OCI-LY3 (cell line): ENCODE measurements at regions not wholly inside any gene's neighbourhood (a gene's known extent, or its start where the extent isn't known, plus 50 kb on each side); places are given as distances from the start of the nearest gene placed in this dataset.

Source experiments
- H2AFZ ChIP-seq: fragments of 200-600, 300-600 bp; shearing (Covaris generic); 2 replicates; pipeline ENCODE4 v1.6.0; 2014; ENCODE audit warnings: antibody characterized with exemption, low read depth, low read length
- H3K27ac ChIP-seq: fragments of 200-600, 300-600 bp; sonication (generic); 2 replicates; pipeline ENCODE4 v1.5.1; 2014; ENCODE audit warnings: mild to moderate bottlenecking, low read length, moderate library complexity, mixed read lengths
- H3K27me3 ChIP-seq: fragments of 200-600, 300-600 bp; sonication (generic); 2 replicates; pipeline ENCODE4 v1.6.1; 2014; ENCODE audit warnings: low read depth, low read length, mixed read lengths
- H3K36me3 ChIP-seq: fragments of 200-600, 300-600 bp; sonication (generic); replicated peaks from 2 replicates; pipeline ENCODE3; 2014; ENCODE audit warnings: low read depth, low read length, mixed read lengths
- H3K4me1 ChIP-seq: fragments of 300-600, 200-600 bp; sonication (generic); 2 replicates; pipeline ENCODE4 v1.6.1; 2014; ENCODE audit warnings: low read length, mixed read lengths
- H3K4me2 ChIP-seq: fragments of 200-600, 300-600 bp; sonication (generic); 2 replicates; pipeline ENCODE4 v1.6.1; 2014; ENCODE audit warnings: low read length, mixed read lengths
- H3K4me3 ChIP-seq: fragments of 300-600, 200-600 bp; sonication (generic); 2 replicates; pipeline ENCODE4 v1.5.1; 2014; ENCODE audit warnings: antibody characterized with exemption, mild to moderate bottlenecking, low read length, moderate library complexity
- H3K79me2 ChIP-seq: fragments of 300-600, 200-600 bp; shearing (Covaris generic); 2 replicates; pipeline ENCODE4 v1.6.1; 2014; ENCODE audit warnings: mild to moderate bottlenecking, low read length, mixed read lengths
- H3K9ac ChIP-seq: fragments of 300-600, 200-600 bp; shearing (Covaris generic); 2 replicates; pipeline ENCODE4 v1.6.0; 2014; ENCODE audit warnings: mild to moderate bottlenecking, low read length, moderate library complexity
- H3K9me3 ChIP-seq: fragments of 200-600, 300-600 bp; shearing (Covaris generic); 2 replicates; pipeline ENCODE4 v1.6.1; 2014; ENCODE audit warnings: low read length, mixed read lengths; ENCODE audit not compliant: insufficient read depth
- H4K20me1 ChIP-seq: fragments of 200-600, 300-600 bp; sonication (generic); 2 replicates; pipeline ENCODE4 v1.6.1; 2016; ENCODE audit warnings: low read length, mixed read lengths; ENCODE audit not compliant: insufficient read depth
- EZH2phosphoT487 ChIP-seq: fragments of 200-600 bp; shearing (Covaris generic); IDR thresholded peaks from 2 replicates; pipeline ENCODE4 v1.6.1; 2018; ENCODE audit warnings: antibody characterized with exemption, mixed run types, low read depth
- TF ChIP-seq, protein P1 (sequence below): fragments of 200-600, 300-600 bp; sonication (generic); IDR thresholded peaks from 2 replicates; pipeline ENCODE4 v1.5.1; 2014; ENCODE audit warnings: antibody characterized with exemption, low read length, low read depth

DNA sequence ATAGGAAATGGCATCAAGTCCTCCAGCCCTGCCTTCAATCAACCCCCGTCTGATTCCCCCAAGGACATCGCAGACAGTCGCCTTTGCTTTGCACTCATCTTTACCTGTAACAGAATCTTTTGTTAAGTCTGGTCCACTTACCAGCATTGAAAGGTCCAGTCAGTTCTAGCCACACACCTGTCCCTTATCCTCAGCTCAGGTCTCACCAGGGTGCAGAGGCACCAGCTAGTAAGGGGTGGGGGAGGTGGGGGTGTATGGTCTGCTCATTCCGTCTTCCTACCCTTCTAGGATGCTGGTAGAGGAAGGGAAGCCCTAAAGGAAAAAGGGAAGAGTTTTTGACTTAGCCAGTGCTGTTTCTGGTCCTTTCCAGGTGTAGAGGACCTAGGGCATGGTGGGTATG lies 427.7 kb downstream of the MATN1 start:
- H3K79me2 ChIP-seq, result no peaks in the 10 kb centered on the region
- no peak overlapping the region for H3K4me2 ChIP-seq
- no peak overlapping the region for H3K9ac ChIP-seq
- H3K36me3 ChIP-seq, result no peaks in the 10 kb centered on the region
- TF ChIP-seq, protein P1, sequence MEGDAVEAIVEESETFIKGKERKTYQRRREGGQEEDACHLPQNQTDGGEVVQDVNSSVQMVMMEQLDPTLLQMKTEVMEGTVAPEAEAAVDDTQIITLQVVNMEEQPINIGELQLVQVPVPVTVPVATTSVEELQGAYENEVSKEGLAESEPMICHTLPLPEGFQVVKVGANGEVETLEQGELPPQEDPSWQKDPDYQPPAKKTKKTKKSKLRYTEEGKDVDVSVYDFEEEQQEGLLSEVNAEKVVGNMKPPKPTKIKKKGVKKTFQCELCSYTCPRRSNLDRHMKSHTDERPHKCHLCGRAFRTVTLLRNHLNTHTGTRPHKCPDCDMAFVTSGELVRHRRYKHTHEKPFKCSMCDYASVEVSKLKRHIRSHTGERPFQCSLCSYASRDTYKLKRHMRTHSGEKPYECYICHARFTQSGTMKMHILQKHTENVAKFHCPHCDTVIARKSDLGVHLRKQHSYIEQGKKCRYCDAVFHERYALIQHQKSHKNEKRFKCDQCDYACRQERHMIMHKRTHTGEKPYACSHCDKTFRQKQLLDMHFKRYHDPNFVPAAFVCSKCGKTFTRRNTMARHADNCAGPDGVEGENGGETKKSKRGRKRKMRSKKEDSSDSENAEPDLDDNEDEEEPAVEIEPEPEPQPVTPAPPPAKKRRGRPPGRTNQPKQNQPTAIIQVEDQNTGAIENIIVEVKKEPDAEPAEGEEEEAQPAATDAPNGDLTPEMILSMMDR, result no peak
- TF ChIP-seq EZH2phosphoT487, result no peak
- H3K27ac ChIP-seq, result no peak overlapping the region
- no peaks in the 10 kb centered on the region for H3K9me3 ChIP-seq
- H2AFZ ChIP-seq, result no peak overlapping the region
- H4K20me1 ChIP-seq, result no peaks in the 10 kb centered on the region
- H3K4me3 ChIP-seq, result no peak overlapping the region
- no peaks in the 10 kb centered on the region for H3K4me1 ChIP-seq
- peaks cover 9% of the 10 kb centered on the region; the same call in 1 of the 2 replicates for H3K27me3 ChIP-seq

DNA sequence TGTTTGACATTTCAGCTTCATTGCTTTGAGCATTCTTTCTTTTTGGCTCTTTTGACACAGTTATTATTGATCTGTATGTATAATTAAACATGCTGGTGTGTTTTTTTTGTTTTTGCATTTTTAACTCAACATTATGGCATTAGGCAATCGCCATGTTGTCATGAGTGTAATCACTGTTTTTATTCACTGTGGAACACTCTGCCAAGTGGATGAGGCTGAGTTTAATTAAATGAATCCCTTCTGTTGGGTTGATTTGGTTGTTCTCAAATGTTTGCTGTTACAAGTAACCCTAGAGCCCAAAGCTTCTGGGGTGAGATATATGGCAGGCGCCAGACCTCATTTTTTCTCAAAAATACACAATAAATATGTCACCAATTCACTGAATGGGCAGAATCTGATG lies 428.1 kb downstream of the MATN1 start:
- Histone ChIP-seq H3K4me3 (no peak overlapping the region), H3K4me2 (no peak overlapping the region), H3K27ac (no peak overlapping the region), H4K20me1 (no peaks in the 10 kb centered on the region), H3K9ac (no peak overlapping the region), H3K9me3 (no peaks in the 10 kb centered on the region), H2AFZ (no peak overlapping the region), H3K36me3 (no peaks in the 10 kb centered on the region), H3K27me3 (peaks cover 9% of the 10 kb centered on the region; the same call in 1 of the 2 replicates), H3K79me2 (no peaks in the 10 kb centered on the region), H3K4me1 (no peaks in the 10 kb centered on the region)
- no peak for TF ChIP-seq EZH2phosphoT487
- TF ChIP-seq, protein P1, result no peak

DNA sequence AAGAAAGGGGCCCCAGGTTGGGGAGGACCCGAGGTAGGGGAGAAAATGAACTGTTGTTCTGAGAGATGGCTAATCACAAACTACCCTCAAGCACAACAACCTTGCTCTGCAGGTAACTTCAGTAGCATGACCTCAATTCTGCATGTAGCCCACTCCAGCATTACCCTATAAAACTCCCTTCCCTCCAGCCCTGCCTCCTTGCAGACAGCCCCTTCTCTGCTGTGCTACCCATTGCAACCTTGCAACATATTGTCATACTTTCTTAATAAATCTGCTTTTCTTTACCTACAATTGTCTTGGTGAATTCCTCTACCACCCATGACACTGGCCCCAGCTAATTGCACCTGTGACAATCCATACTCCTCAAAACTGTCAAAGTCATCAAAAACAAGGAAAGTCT lies 428.9 kb downstream of the MATN1 start:
- H3K4me3 ChIP-seq, result no peak overlapping the region
- no peaks in the 10 kb centered on the region for H4K20me1 ChIP-seq
- no peak overlapping the region for H3K4me2 ChIP-seq
- peaks cover 9% of the 10 kb centered on the region; the same call in 1 of the 2 replicates for H3K27me3 ChIP-seq
- no peaks in the 10 kb centered on the region for H3K79me2 ChIP-seq
- H3K9ac ChIP-seq, result no peak overlapping the region
- no peaks in the 10 kb centered on the region for H3K4me1 ChIP-seq
- H3K36me3 ChIP-seq, result no peaks in the 10 kb centered on the region
- H3K9me3 ChIP-seq, result no peaks in the 10 kb centered on the region
- H2AFZ ChIP-seq, result no peak overlapping the region
- no peak overlapping the region for H3K27ac ChIP-seq
- TF ChIP-seq, protein P1, result no peak
- TF ChIP-seq EZH2phosphoT487, result no peak

- Histone ChIP-seq H2AFZ (no peak overlapping the region), H3K4me2 (no peak overlapping the region), H3K4me3 (no peak overlapping the region), H3K36me3 (no peaks in the 10 kb centered on the region), H4K20me1 (no peaks in the 10 kb centered on the region), H3K79me2 (no peaks in the 10 kb centered on the region), H3K9me3 (no peaks in the 10 kb centered on the region), H3K27me3 (peaks cover 13% of the 10 kb centered on the region; the same call in 1 of the 2 replicates), H3K27ac (no peak overlapping the region), H3K4me1 (no peaks in the 10 kb centered on the region), H3K9ac (no peak overlapping the region)
- TF ChIP-seq, protein P1, result no peak
- TF ChIP-seq EZH2phosphoT487, result no peak
These were observed 430.9 kb downstream of the MATN1 start for GRCh38 chr1:30292451-30292850.
